T-helper 2 cell treated with Interferon-gamma antibody and Interleukin-4, amounts not matched to agents 5 μg/mL and 100 μg/mL, for 36 hours (primary cell): ENCODE measurements at regions not wholly inside any gene's neighbourhood (a gene's known extent, or its start where the extent isn't known, plus 50 kb on each side); places are given as distances from the start of the nearest gene placed in this dataset.

ENCODE experiments used
- DNase-seq: peaks from one replicate; pipeline ENCODE4 v3.0.0; 2021; ENCODE audit warnings: low spot score
- H3K27ac Mint-ChIP-seq: one replicate; pipeline ENCODE4 v1.8.0; 2021; ENCODE audit warnings: mild to moderate bottlenecking, mixed read lengths
- H3K27me3 Mint-ChIP-seq: one replicate; pipeline ENCODE4 v1.8.0; 2021; ENCODE audit warnings: low read depth, mixed read lengths
- H3K36me3 Mint-ChIP-seq: one replicate; pipeline ENCODE4 v1.8.0; 2021; ENCODE audit warnings: low read depth, mixed read lengths
- H3K4me1 Mint-ChIP-seq: one replicate; pipeline ENCODE4 v1.8.0; 2021; ENCODE audit warnings: low read depth, mixed read lengths
- H3K4me3 Mint-ChIP-seq: one replicate; pipeline ENCODE4 v1.8.0; 2022; ENCODE audit warnings: mild to moderate bottlenecking, moderate library complexity, mixed read lengths
- H3K9me3 Mint-ChIP-seq: one replicate; pipeline ENCODE4 v1.8.0; 2021; ENCODE audit warnings: mixed read lengths

DNA sequence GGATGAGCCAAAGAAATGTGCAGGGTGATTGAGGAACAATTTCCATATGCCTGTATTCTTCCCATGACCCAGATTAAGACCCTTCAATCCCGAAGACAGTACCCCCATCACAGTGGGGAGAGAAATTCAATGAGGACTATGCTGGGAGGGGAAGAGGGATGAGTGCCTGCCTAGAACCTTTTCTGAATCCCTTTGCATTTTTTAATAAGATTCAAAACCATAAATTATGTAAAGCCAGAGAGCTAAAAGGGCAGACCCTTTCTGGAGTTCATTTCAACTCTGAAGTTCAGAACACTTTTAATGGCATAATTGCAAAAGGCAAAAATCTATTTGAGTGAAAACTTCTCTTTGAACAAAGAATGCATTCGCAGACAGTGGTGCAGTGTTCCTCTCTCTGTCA is 529.5 kb downstream of the NTRK3 start:
- no peaks in the 10 kb centered on the region for H3K27me3 Mint-ChIP-seq
- no peaks in the 10 kb centered on the region for H3K9me3 Mint-ChIP-seq
- DNase-seq, result no peak
- no peak overlapping the region for H3K4me3 Mint-ChIP-seq
- no peak overlapping the region for H3K27ac Mint-ChIP-seq
- no peaks in the 10 kb centered on the region for H3K36me3 Mint-ChIP-seq
- no peaks in the 10 kb centered on the region for H3K4me1 Mint-ChIP-seq

DNA sequence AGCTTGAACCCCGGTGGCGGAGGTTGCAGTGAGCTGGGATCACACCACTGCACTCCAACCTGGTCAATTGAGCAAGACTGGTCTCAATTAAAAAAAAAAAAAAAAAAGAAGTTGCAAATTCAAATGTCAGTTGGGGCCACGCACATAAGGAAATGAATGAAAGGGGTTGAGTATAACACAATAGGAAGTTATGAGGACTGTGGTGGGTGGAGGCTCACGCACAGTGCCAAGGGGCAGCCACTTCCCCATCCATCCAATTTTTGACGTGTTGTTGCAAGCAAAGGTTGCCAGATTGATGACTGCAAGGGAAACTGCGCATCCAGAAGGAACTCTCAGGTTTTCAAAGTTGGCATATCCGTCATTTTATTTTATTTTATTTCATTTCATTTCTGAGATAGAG is 532.2 kb downstream of the NTRK3 start:
- DNase-seq, result no peak
- H3K36me3 Mint-ChIP-seq, result no peaks in the 10 kb centered on the region
- H3K4me1 Mint-ChIP-seq, result no peaks in the 10 kb centered on the region
- no peak overlapping the region for H3K27ac Mint-ChIP-seq
- no peaks in the 10 kb centered on the region for H3K27me3 Mint-ChIP-seq
- no peaks in the 10 kb centered on the region for H3K9me3 Mint-ChIP-seq
- no peak overlapping the region for H3K4me3 Mint-ChIP-seq

DNA sequence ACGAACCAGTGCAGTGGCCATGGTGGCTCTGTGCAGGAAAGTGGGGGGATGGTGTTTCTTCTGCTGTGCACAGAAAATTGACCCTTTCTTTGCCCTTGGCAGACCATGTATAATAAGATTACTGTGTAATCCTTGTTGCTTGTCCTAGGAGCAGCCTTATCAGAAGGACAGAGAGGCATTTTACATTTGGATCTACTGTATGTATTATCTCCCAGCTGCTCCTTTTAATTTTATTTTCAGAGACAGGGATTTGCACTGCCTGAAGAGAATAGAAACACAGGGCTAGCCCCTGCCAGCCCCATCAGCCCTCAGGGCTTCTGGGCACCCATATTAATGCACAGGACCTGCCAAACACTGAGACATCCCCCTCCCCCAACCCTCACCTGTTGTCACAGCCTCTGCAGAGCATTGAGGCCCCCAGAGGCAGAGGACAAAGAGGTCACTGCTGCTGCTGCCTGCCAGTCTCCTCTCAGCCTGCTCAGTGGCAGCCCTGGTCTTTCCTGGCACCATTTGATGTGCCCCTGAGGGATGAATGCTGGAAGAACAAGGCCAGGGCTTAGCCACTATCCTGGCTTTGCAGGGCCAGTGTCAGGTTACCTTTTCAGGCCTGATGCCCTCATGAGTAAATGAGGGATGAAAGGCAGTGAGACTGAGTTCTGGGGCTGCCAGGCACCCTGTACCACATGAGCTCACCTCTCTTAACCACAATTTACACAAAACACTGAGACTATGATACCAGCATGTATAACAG is 533.4 kb downstream of the NTRK3 start:
- Mint-ChIP-seq H3K4me1 (no peaks in the 10 kb centered on the region), H3K27me3 (no peaks in the 10 kb centered on the region), H3K36me3 (no peaks in the 10 kb centered on the region), H3K27ac (no peak overlapping the region), H3K4me3 (no peak overlapping the region), H3K9me3 (no peaks in the 10 kb centered on the region)
- DNase-seq, result no peak

DNA sequence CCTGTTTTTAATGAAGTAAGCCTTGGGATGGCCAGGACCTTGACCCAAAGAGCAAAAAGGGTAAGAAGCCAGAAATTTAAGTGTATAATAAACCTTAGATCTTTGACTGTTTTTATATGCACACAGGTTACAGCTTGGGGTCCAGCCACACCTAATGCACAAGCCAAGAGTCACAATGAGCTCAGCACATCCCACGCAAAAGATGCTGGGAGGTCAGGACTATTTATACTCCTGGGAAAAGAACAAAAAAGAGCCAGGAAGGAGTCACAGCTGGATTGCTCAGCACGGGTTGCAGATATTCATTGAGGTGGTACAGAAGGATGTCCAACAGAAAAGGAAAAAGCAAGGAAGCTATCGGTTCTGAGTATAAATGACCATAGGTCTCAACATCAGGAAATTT is 536.3 kb downstream of the NTRK3 start:
- Mint-ChIP-seq H3K36me3 (no peaks in the 10 kb centered on the region), H3K27me3 (no peaks in the 10 kb centered on the region), H3K27ac (no peak overlapping the region), H3K4me1 (no peaks in the 10 kb centered on the region), H3K9me3 (no peaks in the 10 kb centered on the region), H3K4me3 (no peak overlapping the region)
- DNase-seq, result no peak

DNA sequence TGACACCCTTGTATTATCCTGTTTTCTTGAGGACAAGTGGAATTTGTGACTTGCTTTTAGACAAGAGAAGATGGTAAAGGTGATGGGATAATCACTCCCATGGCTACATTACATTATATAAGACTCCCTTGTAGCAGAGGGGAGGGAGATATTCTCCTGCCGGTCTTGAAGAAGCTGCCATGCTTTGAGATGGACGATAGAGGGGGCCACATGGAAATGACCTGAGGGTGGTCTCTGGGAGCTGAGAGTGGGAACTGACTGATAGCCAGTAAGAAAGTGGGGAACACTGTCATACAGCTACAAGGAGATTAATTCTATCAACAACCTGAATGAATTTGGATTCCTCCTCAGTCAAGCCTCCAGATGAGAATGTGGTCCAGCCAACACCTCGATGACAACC is 540.1 kb downstream of the NTRK3 start:
- no peaks in the 10 kb centered on the region for H3K9me3 Mint-ChIP-seq
- no peak overlapping the region for H3K27ac Mint-ChIP-seq
- no peak overlapping the region for H3K4me3 Mint-ChIP-seq
- H3K27me3 Mint-ChIP-seq, result no peaks in the 10 kb centered on the region
- no peak for DNase-seq
- H3K36me3 Mint-ChIP-seq, result no peaks in the 10 kb centered on the region
- no peaks in the 10 kb centered on the region for H3K4me1 Mint-ChIP-seq

DNA sequence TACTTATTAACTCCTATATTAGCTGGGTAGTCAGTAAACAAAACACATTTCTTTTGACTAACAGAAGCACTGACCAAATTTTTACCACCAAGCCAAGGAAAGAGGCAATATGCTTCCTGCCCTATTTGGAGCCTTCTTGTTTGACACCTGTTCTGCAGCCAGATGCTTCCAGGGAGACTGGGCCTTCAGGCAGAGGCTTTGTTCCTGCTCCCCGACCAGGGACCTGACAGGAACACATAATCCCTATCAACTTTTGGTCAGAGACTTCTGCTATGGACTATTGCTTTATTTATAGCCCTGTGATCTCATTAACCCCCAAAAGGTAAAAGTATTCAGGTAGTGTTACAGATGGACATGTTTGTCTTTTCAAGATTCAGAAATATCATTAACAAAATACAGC is 541.3 kb downstream of the NTRK3 start:
- no peak for DNase-seq
- H3K4me1 Mint-ChIP-seq, result no peaks in the 10 kb centered on the region
- no peak overlapping the region for H3K27ac Mint-ChIP-seq
- H3K4me3 Mint-ChIP-seq, result no peak overlapping the region
- no peaks in the 10 kb centered on the region for H3K36me3 Mint-ChIP-seq
- peaks cover 2% of the 10 kb centered on the region for H3K27me3 Mint-ChIP-seq
- H3K9me3 Mint-ChIP-seq, result no peaks in the 10 kb centered on the region

DNA sequence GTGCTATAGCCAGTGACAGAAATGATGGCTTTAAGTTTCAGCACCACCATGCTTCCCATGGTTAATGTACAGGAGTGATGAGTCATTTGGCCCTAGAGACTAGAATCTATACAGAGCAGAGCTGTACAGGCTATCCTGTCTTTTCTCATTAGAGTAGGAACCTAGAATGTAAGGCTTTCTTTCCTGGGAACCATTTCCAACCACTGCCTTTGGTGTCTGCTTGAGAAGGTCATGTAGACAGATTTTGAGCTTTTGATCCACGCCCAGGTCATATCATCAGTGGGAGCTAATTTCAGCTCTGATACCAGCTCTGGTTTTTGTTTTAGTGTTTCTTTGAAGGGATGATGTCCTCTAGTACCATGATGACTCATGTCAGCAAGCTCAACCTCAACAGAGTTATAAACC is 543.1 kb downstream of the NTRK3 start:
- no peaks in the 10 kb centered on the region for H3K9me3 Mint-ChIP-seq
- peaks cover 2% of the 10 kb centered on the region for H3K27me3 Mint-ChIP-seq
- no peak overlapping the region for H3K4me3 Mint-ChIP-seq
- H3K27ac Mint-ChIP-seq, result no peak overlapping the region
- no peak for DNase-seq
- H3K4me1 Mint-ChIP-seq, result no peaks in the 10 kb centered on the region
- no peaks in the 10 kb centered on the region for H3K36me3 Mint-ChIP-seq

DNA sequence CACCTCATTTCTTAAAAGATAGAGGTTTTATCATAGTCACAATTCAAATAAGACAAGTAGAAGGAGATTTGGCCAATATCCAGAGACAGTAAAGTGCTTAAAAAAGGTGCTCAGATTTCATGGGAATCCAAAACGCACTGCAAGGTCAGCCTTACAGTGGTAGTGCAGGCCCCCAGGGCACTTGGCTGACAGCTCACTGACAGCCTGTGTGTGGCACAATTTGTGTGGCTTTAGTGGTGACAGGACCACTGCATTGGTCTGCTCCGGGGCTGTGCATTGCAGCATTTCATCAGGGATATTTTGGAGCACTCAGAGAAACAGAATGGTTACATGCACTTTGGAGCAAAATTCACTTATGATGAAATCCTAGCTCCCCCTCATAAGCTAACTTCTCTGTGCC is 544.3 kb downstream of the NTRK3 start:
- no peaks in the 10 kb centered on the region for H3K36me3 Mint-ChIP-seq
- peaks cover 2% of the 10 kb centered on the region for H3K27me3 Mint-ChIP-seq
- no peak for DNase-seq
- no peak overlapping the region for H3K27ac Mint-ChIP-seq
- no peak overlapping the region for H3K4me3 Mint-ChIP-seq
- H3K9me3 Mint-ChIP-seq, result no peaks in the 10 kb centered on the region
- H3K4me1 Mint-ChIP-seq, result no peaks in the 10 kb centered on the region

DNA sequence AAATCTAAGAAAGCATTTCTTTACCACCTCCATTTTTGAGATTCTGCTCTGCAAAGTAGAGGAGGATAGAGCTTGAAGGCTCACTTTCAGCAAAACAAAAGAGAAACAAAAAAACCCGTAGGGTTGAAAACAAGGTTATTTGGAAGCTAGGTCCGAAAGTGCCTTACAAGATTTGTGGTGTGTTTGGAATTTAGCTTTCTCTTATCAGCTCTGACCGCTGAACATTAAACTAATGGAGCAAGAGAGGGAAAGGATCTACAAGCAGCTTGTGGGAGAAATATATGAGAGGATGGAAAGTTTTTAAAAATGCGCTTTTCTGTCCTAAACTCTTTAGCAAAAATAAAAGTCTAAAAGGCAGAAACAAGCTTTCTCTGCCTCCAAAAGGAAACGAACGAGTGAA is 545.5 kb downstream of the NTRK3 start:
- DNase-seq, result no peak
- Mint-ChIP-seq H3K9me3 (no peaks in the 10 kb centered on the region), H3K36me3 (no peaks in the 10 kb centered on the region), H3K4me1 (no peaks in the 10 kb centered on the region), H3K27me3 (peaks cover 2% of the 10 kb centered on the region), H3K4me3 (no peak overlapping the region), H3K27ac (no peak overlapping the region)

DNA sequence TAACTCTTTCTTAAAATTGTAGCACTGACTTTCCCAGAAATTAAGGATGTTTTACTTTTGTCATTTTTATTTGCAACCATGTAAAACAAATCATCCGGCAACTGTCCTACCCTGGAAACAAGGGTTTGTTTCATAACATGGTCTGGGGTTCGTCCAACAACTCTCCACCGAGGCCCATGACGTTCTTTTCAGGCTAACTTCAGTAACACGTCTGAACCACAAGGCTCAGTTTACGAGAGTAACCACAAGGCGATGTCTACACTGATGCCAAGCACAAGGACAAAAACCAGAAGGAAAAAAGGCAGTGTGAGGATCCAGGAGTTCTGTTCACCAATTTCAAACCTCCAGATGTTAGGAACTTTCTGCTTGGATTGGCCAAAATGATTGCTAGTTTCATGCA is 546.1 kb downstream of the NTRK3 start:
- no peaks in the 10 kb centered on the region for H3K9me3 Mint-ChIP-seq
- no peak overlapping the region for H3K27ac Mint-ChIP-seq
- H3K36me3 Mint-ChIP-seq, result no peaks in the 10 kb centered on the region
- DNase-seq, result no peak
- peaks cover 2% of the 10 kb centered on the region for H3K27me3 Mint-ChIP-seq
- no peak overlapping the region for H3K4me3 Mint-ChIP-seq
- H3K4me1 Mint-ChIP-seq, result no peaks in the 10 kb centered on the region

DNA sequence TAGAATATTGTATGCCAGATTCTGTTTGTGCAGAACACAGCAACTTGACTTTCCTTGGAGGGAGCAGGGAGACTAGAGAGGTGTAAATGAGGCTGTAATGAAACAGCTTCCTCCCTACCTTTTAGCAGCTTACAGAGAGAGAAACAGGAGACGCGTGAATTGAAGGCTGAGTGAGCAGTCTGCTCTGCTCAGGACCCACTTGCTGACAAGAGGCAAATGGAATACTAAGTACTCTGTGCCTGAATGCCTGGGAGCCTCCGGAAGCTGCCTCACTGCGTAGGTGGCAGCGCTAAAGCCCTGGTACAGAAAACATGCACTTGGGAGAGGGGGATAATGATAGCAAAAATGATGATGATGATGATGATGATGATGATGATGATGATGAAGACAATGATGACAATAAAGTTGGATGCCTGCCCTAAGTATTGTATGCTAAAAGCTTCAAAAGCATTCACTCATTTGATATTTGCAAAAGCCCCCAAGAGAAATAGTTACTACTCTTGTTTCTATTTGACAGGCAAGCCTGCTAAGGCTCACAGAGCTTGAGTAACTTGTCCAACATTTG is 548.9 kb downstream of the NTRK3 start:
- H3K27ac Mint-ChIP-seq, result no peak overlapping the region
- no peaks in the 10 kb centered on the region for H3K4me1 Mint-ChIP-seq
- H3K4me3 Mint-ChIP-seq, result no peak overlapping the region
- no peak for DNase-seq
- H3K36me3 Mint-ChIP-seq, result no peaks in the 10 kb centered on the region
- H3K27me3 Mint-ChIP-seq, result peaks cover 2% of the 10 kb centered on the region
- no peaks in the 10 kb centered on the region for H3K9me3 Mint-ChIP-seq

DNA sequence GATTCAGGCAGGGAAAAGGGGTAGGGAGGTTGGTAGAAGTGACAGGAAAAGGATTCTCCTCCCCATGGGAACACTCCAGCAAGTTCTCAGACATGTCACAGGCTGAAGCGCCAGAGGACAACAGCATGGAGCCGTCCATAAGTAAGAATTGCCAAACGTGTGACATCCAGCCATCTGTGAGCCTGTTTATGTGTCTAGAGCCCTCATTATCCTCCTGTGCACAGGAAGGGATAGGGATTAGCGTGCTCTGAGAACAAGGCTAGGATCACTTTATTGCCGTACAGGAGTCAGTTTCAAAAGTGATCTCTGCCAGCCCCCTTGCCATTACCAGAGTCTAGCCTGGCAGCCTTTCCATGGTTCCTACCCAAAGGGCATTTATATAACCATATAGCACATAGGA is 549.5 kb downstream of the NTRK3 start:
- no peaks in the 10 kb centered on the region for H3K4me1 Mint-ChIP-seq
- H3K4me3 Mint-ChIP-seq, result no peak overlapping the region
- no peak overlapping the region for H3K27ac Mint-ChIP-seq
- DNase-seq, result no peak
- no peaks in the 10 kb centered on the region for H3K9me3 Mint-ChIP-seq
- no peaks in the 10 kb centered on the region for H3K36me3 Mint-ChIP-seq
- H3K27me3 Mint-ChIP-seq, result peaks cover 2% of the 10 kb centered on the region

DNA sequence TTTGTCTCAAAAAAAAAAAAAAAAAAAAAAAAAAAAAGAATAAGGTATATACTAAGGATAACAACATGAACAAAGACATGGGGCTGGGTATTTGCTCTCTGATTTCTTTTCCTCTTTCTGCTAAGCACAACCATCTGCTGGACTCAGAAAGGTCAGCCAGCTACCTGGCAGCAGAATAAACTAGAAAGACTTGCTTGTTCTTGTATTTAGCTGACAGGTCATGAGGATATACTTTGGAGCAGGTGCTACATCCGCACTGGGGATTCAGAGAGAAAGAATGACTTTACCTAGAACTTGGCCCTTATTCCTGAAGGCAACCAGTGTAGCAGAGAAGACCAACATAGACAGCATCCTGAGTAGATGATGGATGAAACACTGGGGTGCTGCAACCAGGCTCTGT is 550.5 kb downstream of the NTRK3 start:
- H3K27me3 Mint-ChIP-seq, result no peaks in the 10 kb centered on the region
- DNase-seq, result no peak
- no peak overlapping the region for H3K27ac Mint-ChIP-seq
- H3K4me3 Mint-ChIP-seq, result no peak overlapping the region
- H3K36me3 Mint-ChIP-seq, result no peaks in the 10 kb centered on the region
- no peaks in the 10 kb centered on the region for H3K4me1 Mint-ChIP-seq
- no peaks in the 10 kb centered on the region for H3K9me3 Mint-ChIP-seq

DNA sequence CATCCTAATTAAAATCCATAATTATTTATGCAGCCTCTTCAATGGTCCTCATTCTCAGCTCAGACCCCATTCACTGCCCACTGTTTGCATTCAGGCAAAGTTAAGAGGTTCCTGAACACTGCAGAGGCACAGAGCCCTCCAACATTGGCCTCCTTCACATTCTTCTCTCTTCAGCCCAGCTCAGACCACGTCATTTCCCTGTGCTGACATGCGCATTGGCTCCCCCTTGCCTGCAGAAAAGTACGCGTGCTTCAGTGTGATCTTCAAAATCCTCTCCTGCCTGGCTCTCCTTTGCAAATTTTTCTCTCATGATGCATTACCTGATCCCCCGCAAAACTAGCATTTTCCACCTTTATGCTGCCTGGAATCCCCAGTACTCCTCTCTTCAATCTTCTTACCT is 552.3 kb downstream of the NTRK3 start:
- no peak for DNase-seq
- Mint-ChIP-seq H3K9me3 (peaks cover 5% of the 10 kb centered on the region), H3K36me3 (no peaks in the 10 kb centered on the region), H3K4me1 (no peaks in the 10 kb centered on the region), H3K27me3 (no peaks in the 10 kb centered on the region), H3K4me3 (no peak overlapping the region), H3K27ac (no peak overlapping the region)
